Fibroblast of pulmonary artery (primary cell): ENCODE measurements at regions not wholly inside any gene's neighbourhood (a gene's known extent, or its start where the extent isn't known, plus 50 kb on each side); places are given as distances from the start of the nearest gene placed in this dataset.

ENCODE experiments used
- DNase-seq: peaks from one replicate; pipeline ENCODE4 v3.0.0-alpha.2; 2010; ENCODE audit warnings: low read depth
- H3K4me3 ChIP-seq: replicated peaks from 2 replicates; pipeline ENCODE4 v1.5.1; 2011; ENCODE audit warnings: low read depth, mild to moderate bottlenecking, control low read depth, low read length, moderate library complexity
- CTCF ChIP-seq: IDR thresholded peaks from 2 replicates; pipeline ENCODE4 v1.5.1; 2011; ENCODE audit warnings: mild to moderate bottlenecking, control low read depth, low read length, inconsistent platforms; ENCODE audit errors: missing control alignments

- TF ChIP-seq CTCF: no peak
- H3K4me3 ChIP-seq: no peak overlapping the region
- no peak for DNase-seq
These were observed 54.0 kb upstream of the PACRGL start for GRCh38 chr4:20646287-20646686.
